CD8-positive, alpha-beta memory T cell (primary cell): ENCODE measurements at regions not wholly inside any gene's neighbourhood (a gene's known extent, or its start where the extent isn't known, plus 50 kb on each side); places are given as distances from the start of the nearest gene placed in this dataset.

Source experiments
- CTCF ChIA-PET: fragments of 350-600 bp; sonication (Branson Sonifier 250); formaldehyde crosslinking; loops from one replicate; lab custom pipeline; 2021; ENCODE audit warnings: antibody characterized with exemption; lab: Charles Lee
- POLR2A ChIA-PET: fragments of 350-600 bp; sonication (Branson Sonifier 250); formaldehyde crosslinking; loops from one replicate; lab custom pipeline; 2021; ENCODE audit warnings: antibody characterized with exemption; lab: Charles Lee
- DNase-seq, 5 donors: peaks; one replicate each; pipeline versions ENCODE4 v3.0.0 to v3.0.0-alpha.2; 2020 to 2022; ENCODE audit warnings: mixed read lengths in 1 of 5
- H3K27ac ChIP-seq: one replicate; pipeline ENCODE4 v1.7.0; 2013; ENCODE audit warnings: low read depth, mild to moderate bottlenecking, low read length, moderate library complexity
- H3K27me3 ChIP-seq: 2 replicates; pipeline ENCODE4 v1.7.0; 2013; ENCODE audit warnings: low read length, mild to moderate bottlenecking; ENCODE audit not compliant: insufficient read depth, poor library complexity, severe bottlenecking
- H3K36me3 ChIP-seq: 2 replicates; pipeline ENCODE4 v1.7.0; 2013; ENCODE audit warnings: mild to moderate bottlenecking, low read length, moderate library complexity; ENCODE audit not compliant: insufficient read depth
- H3K4me1 ChIP-seq: 2 replicates; pipeline ENCODE4 v1.7.0; 2013; ENCODE audit warnings: mild to moderate bottlenecking, low read length, moderate library complexity; ENCODE audit not compliant: insufficient read depth
- H3K4me3 ChIP-seq: 2 replicates; pipeline ENCODE4 v1.7.0; 2013; ENCODE audit warnings: mild to moderate bottlenecking, low read length
- H3K9me3 ChIP-seq: 2 replicates; pipeline ENCODE4 v1.7.0; 2013; ENCODE audit warnings: mild to moderate bottlenecking, low read length
- H3K27ac Mint-ChIP-seq, 8 donors: one replicate each; pipeline ENCODE4 v1.8.0; 2020 to 2021; ENCODE audit warnings: mixed read lengths in 8 of 8, mild to moderate bottlenecking in 6 of 8, inconsistent platforms in 3 of 8, moderate library complexity in 3 of 8
- H3K27me3 Mint-ChIP-seq, 2 donors: one replicate each; pipeline ENCODE4 v1.8.0; 2020 to 2021; ENCODE audit warnings: mixed read lengths in 2 of 2, mild to moderate bottlenecking in 1 of 2, moderate library complexity in 1 of 2
- H3K36me3 Mint-ChIP-seq, 3 donors: one replicate each; pipeline ENCODE4 v1.8.0; 2020 to 2021; ENCODE audit warnings: mixed read lengths in 3 of 3, inconsistent platforms in 1 of 3, mild to moderate bottlenecking in 1 of 3
- H3K4me1 Mint-ChIP-seq, 3 donors: one replicate each; pipeline ENCODE4 v1.8.0; 2020 to 2021; ENCODE audit warnings: mixed read lengths in 3 of 3, inconsistent platforms in 1 of 3, mild to moderate bottlenecking in 1 of 3
- H3K4me3 Mint-ChIP-seq, 7 donors: one replicate each; pipeline ENCODE4 v1.8.0; 2020 to 2021; ENCODE audit warnings: mixed read lengths in 7 of 7, mild to moderate bottlenecking in 6 of 7, moderate library complexity in 4 of 7, inconsistent platforms in 2 of 7
- H3K9me3 Mint-ChIP-seq, 5 donors: one replicate each; pipeline ENCODE4 v1.8.0; 2020 to 2022; ENCODE audit warnings: mixed read lengths in 5 of 5, mild to moderate bottlenecking in 3 of 5, moderate library complexity in 2 of 5, inconsistent platforms in 1 of 5

DNA sequence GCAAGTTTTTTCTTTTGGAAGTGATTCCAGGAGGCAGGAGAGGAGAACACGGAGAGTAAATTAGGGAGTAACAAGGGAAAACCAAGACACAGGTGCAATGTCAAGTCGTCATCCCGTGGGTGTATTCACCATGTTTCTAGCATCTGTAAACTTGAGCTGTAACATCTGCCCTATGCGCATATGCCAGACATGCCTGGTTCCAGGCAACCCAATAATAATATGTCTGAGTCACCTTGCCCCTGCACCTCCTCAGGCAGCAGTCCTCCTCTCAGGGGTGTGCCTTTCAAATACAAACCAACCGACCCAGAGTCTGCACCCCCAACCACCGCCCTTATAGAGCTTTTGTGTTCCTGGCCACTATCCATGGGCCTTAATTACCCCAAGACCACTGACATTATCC, 107.0 kb upstream of the PDE1C start:
- peaks cover 0 to 7% (median 2%) of the 10 kb centered on the region in 5 donors for H3K9me3 Mint-ChIP-seq
- H3K36me3 Mint-ChIP-seq, result no peaks in the 10 kb centered on the region
- Histone ChIP-seq H3K4me1 (no peaks in the 10 kb centered on the region), H3K36me3 (no peaks in the 10 kb centered on the region), H3K9me3 (no peaks in the 10 kb centered on the region), H3K27ac (no peak overlapping the region), H3K4me3 (no peak overlapping the region), H3K27me3 (no peaks in the 10 kb centered on the region)
- H3K4me1 Mint-ChIP-seq, result no peaks in the 10 kb centered on the region
- no peak overlapping the region for H3K27ac Mint-ChIP-seq
- POLR2A ChIA-PET, result no interaction called here
- H3K4me3 Mint-ChIP-seq, result no peak overlapping the region
- peaks cover 0 to 2% of the 10 kb centered on the region in 2 donors for H3K27me3 Mint-ChIP-seq
- no peak for DNase-seq
- CTCF ChIA-PET, result no interaction called here

DNA sequence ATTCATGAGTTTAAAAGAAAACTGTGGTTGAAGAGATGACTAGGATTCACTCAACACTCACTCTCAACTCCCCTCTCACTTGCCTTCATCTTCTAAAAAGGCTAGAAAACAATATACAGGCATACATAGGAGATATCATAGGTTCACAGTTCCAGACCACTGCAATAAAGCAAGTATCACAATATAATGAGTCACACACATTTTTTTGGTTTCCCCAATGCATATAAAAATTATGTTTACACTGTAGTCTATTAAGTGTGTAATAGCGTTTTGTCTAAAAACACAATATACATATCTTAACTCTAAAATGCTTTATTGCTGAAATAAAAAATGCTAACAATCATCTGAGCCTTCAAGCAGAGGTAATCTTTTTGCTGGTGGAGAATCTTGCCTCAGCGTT, 104.9 kb upstream of the PDE1C start:
- H3K4me3 Mint-ChIP-seq, result no peak overlapping the region
- CTCF ChIA-PET, result no interaction called here

DNA sequence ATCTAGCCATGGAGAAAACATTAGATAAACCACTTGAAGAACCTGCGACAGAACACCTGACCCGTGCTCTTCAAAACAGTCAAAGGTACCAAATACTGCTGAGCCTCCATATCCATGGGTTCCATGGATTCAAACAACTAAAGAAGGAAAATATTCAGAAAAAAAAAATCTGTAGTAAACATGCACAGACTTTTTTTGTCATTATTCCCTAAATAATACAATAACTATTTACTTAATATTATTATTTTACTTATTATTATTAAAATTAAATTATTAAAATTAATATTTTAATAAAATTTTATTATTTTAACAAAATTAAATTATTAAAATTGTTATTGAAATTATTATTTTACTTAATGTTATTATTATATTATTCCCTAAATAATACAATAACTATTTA, 101.0 kb upstream of the PDE1C start:
- no peaks in the 10 kb centered on the region for H3K36me3 ChIP-seq
- CTCF ChIA-PET, result no interaction called here

More for the DNA sequence above, 104.9 kb upstream of the PDE1C start:
- Histone ChIP-seq H3K9me3 (no peaks in the 10 kb centered on the region), H3K27me3 (no peaks in the 10 kb centered on the region), H3K27ac (no peak overlapping the region), H3K4me1 (no peaks in the 10 kb centered on the region), H3K36me3 (no peaks in the 10 kb centered on the region), H3K4me3 (no peak overlapping the region)
- no peak for DNase-seq
- H3K36me3 Mint-ChIP-seq, result no peaks in the 10 kb centered on the region
- H3K27ac Mint-ChIP-seq, result no peak overlapping the region
- POLR2A ChIA-PET, result no interaction called here
- peaks cover 0 to 7% (median 2%) of the 10 kb centered on the region in 5 donors for H3K9me3 Mint-ChIP-seq
- H3K4me1 Mint-ChIP-seq, result no peaks in the 10 kb centered on the region
- H3K27me3 Mint-ChIP-seq, result peaks cover 0 to 2% of the 10 kb centered on the region in 2 donors

DNA sequence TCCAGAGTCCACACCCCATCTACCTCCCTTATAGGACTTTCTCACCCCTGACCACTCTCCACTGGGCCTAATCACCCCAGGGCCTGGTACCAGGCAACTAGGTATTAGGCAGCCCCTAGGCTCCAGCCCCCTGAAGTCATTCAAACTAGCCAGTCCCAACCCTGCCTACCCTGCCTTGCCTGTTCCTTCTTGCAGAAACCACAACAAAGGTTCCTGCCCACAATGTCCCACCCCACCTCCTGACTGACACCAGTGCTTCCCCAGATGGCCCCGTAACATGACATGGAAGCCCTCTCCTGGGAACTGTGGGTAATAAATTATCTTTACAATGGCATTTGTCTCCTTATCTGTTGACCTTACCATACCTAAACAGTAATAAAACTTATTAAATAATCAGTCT, 100.6 kb upstream of the PDE1C start:
- Histone ChIP-seq H3K9me3 (no peaks in the 10 kb centered on the region), H3K4me1 (no peaks in the 10 kb centered on the region), H3K36me3 (no peaks in the 10 kb centered on the region), H3K27me3 (no peaks in the 10 kb centered on the region), H3K27ac (no peak overlapping the region), H3K4me3 (no peak overlapping the region)
- Mint-ChIP-seq H3K27ac (no peak overlapping the region), H3K4me1 (no peaks in the 10 kb centered on the region), H3K9me3 (peaks cover 0 to 6% (median 2%) of the 10 kb centered on the region in 5 donors), H3K36me3 (no peaks in the 10 kb centered on the region), H3K27me3 (no peaks in the 10 kb centered on the region), H3K4me3 (no peak overlapping the region)
- CTCF ChIA-PET, result no interaction called here
- POLR2A ChIA-PET, result no interaction called here
- no peak for DNase-seq

More for the DNA sequence above, 101.0 kb upstream of the PDE1C start:
- POLR2A ChIA-PET, result no interaction called here
- Mint-ChIP-seq H3K27me3 (no peaks in the 10 kb centered on the region), H3K4me1 (no peaks in the 10 kb centered on the region), H3K27ac (no peak overlapping the region), H3K9me3 (peaks cover 0 to 6% (median 2%) of the 10 kb centered on the region in 5 donors), H3K36me3 (no peaks in the 10 kb centered on the region), H3K4me3 (no peak overlapping the region)
- no peaks in the 10 kb centered on the region for H3K9me3 ChIP-seq
- no peak for DNase-seq
- H3K4me1 ChIP-seq, result no peaks in the 10 kb centered on the region
- H3K27ac ChIP-seq, result no peak overlapping the region
- no peak overlapping the region for H3K4me3 ChIP-seq
- H3K27me3 ChIP-seq, result no peaks in the 10 kb centered on the region

DNA sequence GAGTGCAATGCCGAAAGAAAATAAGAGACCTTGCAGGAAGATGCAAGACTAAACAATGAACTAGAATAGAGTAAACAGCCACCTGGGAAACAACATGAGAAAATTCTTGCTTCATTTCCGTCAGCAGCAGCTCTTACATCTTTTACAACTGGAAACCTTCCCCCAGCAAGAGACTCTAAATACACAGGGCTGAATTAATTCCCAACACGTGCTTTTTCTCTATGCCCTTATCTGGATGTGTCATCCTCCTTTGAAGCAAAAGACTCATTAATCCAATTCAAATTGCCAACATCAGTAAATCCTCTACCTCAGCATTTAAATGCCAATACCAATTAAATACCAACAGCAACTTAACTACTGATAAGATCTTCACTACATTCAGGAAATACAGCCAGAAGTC, 99.0 kb upstream of the PDE1C start:
- Histone ChIP-seq H3K27me3 (no peaks in the 10 kb centered on the region), H3K36me3 (no peaks in the 10 kb centered on the region), H3K4me1 (no peaks in the 10 kb centered on the region), H3K27ac (no peak overlapping the region), H3K9me3 (no peaks in the 10 kb centered on the region), H3K4me3 (no peak overlapping the region)
- Mint-ChIP-seq H3K4me1 (no peaks in the 10 kb centered on the region), H3K9me3 (peaks cover 0 to 6% (median 2%) of the 10 kb centered on the region in 5 donors), H3K36me3 (no peaks in the 10 kb centered on the region), H3K27me3 (no peaks in the 10 kb centered on the region), H3K4me3 (no peak overlapping the region), H3K27ac (no peak overlapping the region)
- ChIA-PET POLR2A (no interaction called here), CTCF (no interaction called here)
- no peak for DNase-seq

DNA sequence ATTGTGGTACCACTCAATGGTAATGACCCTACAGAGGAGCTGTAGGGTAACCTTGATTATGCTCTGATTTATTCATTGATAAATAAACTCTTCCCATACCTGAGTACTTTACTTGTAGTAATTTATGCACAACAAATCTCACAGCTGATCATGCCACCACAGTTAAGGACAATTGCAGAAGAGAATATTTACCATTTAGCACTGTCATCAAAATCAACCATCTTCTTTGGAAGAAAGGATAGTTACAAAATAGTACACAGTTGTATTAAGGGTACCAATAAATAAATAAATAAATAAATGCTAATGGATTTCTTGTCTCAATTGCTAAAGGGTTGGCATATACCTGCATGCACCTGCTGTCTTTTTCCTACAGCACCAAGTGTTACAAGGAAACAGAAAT, 97.6 kb upstream of the PDE1C start:
- Mint-ChIP-seq H3K36me3 (no peaks in the 10 kb centered on the region), H3K4me1 (no peaks in the 10 kb centered on the region), H3K9me3 (peaks cover 0 to 3% (median 0%) of the 10 kb centered on the region in 5 donors), H3K27ac (no peak overlapping the region), H3K27me3 (no peaks in the 10 kb centered on the region), H3K4me3 (no peak overlapping the region)
- Histone ChIP-seq H3K4me3 (no peak overlapping the region), H3K27ac (no peak overlapping the region), H3K27me3 (no peaks in the 10 kb centered on the region), H3K36me3 (no peaks in the 10 kb centered on the region), H3K9me3 (no peaks in the 10 kb centered on the region), H3K4me1 (no peaks in the 10 kb centered on the region)
- CTCF ChIA-PET, result interaction anchor here (0.8 kb wide), 1 partner anchor 10 kb away, joined by 3 read pairs; no protein-coding TSS in a partner anchor
- POLR2A ChIA-PET, result no interaction called here
- DNase-seq, result no peak

DNA sequence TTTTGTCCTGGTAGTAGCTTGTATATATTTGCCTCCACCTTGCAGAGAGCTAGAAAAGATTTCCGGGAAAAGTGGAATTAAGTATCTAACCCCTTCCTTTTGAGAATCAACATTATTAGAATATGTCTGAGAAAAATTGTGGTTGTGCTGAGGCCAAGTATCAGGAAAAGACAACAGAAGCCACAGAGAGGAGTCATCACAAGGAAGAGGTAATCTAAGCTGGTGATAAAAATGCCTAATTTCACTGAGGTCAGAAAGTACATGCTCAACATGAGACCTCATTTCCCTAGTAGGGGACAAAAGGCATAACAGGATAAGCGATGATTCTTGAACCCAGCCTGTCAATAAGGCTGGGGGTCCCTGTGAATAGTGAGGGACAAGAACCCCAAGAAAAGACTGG, 97.0 kb upstream of the PDE1C start:
- H3K36me3 Mint-ChIP-seq, result no peaks in the 10 kb centered on the region
- H3K4me3 Mint-ChIP-seq, result no peak overlapping the region
- H3K27me3 Mint-ChIP-seq, result no peaks in the 10 kb centered on the region
- no peaks in the 10 kb centered on the region for H3K27me3 ChIP-seq
- ChIA-PET CTCF (interaction anchor here (0.8 kb wide), 1 partner anchor 9 kb away, joined by 3 read pairs; no protein-coding TSS in a partner anchor), POLR2A (no interaction called here)
- no peaks in the 10 kb centered on the region for H3K9me3 ChIP-seq
- no peak for DNase-seq
- no peak overlapping the region for H3K27ac ChIP-seq
- no peak overlapping the region for H3K4me3 ChIP-seq
- peaks cover 0 to 2% (median 0%) of the 10 kb centered on the region in 5 donors for H3K9me3 Mint-ChIP-seq
- H3K27ac Mint-ChIP-seq, result no peak overlapping the region
- H3K36me3 ChIP-seq, result no peaks in the 10 kb centered on the region
- H3K4me1 ChIP-seq, result no peaks in the 10 kb centered on the region
- no peaks in the 10 kb centered on the region for H3K4me1 Mint-ChIP-seq

DNA sequence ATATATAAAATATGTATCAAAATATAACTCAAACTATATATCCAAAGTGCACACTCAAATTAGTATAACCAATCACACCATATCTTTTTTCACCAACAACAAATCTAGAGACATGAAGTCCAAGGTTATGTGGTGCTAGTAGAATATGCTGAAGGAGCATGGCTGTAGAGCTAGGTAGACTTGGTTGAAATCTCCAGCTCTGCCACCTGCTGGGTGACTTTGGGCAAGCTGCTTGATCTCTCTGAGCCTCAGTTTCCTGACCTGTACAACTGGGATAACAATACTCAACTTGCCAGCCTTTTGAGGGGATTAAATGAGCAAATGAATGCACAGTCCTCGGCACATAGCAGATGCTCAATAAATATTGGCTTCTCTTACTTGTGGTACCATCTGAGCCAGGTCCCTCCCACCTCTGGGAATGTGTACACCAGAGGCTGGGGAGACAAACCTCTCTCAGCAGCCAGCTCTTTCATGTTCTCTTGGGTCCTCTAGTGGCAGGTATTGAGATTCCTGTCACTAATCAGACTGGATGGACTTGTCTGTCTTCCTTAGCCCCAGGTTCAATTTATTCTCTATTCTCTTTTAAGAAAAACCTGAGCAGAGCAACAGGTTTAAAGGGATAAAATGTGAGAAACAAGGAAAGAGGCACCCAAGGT, 94.3 kb upstream of the PDE1C start:
- Histone ChIP-seq H3K27me3 (no peaks in the 10 kb centered on the region), H3K4me3 (no peak overlapping the region), H3K36me3 (no peaks in the 10 kb centered on the region), H3K9me3 (no peaks in the 10 kb centered on the region), H3K27ac (no peak overlapping the region), H3K4me1 (no peaks in the 10 kb centered on the region)
- POLR2A ChIA-PET, result no interaction called here
- Mint-ChIP-seq H3K9me3 (peaks cover 0 to 4% (median 0%) of the 10 kb centered on the region in 5 donors), H3K27ac (no peak overlapping the region), H3K36me3 (no peaks in the 10 kb centered on the region), H3K27me3 (no peaks in the 10 kb centered on the region), H3K4me1 (no peaks in the 10 kb centered on the region), H3K4me3 (no peak overlapping the region)
- no peak for DNase-seq
- CTCF ChIA-PET, result no interaction called here
